ENCODE measurements at regions not wholly inside any gene's neighbourhood (a gene's known extent, or its start where the extent isn't known, plus 50 kb on each side); places are given as distances from the start of the nearest gene placed in this dataset.

- no peak overlapping the region for H3K4me3 ChIP-seq (replicated peaks in 1 of 3)
Observed at GRCh38 chr3:63064209-63064755, 189.1 kb upstream of the CADPS start.

GRCh38 chr3:63067999-63068645, 192.9 kb upstream of the CADPS start:
- intact Hi-C loops (cut with DNase I) = no loop called here
- DNase-seq = peak; percentile 4 to 33
- Histone ChIP-seq H3K36me3 (no peaks in the 10 kb centered on the region), H3K4me1 (no peaks in the 10 kb centered on the region), H3K9me3 (no peaks in the 10 kb centered on the region), H3K4me3 (replicated peaks in 1 of 3) (no peak overlapping the region), H3K27ac (no peak overlapping the region), H3K27me3 (peaks cover 2% of the 10 kb centered on the region)
- TF ChIP-seq CTCF (IDR thresholded peaks at IDR 0.05) = no peak
- no peak for TF ChIP-seq POLR2A (IDR thresholded peaks at IDR 0.05)
- WGBS, 2 donors = 24 to 37% methylated on average over 3 of the region's 3 CpGs

More at GRCh38 chr3:63064209-63064755, 189.1 kb upstream of the CADPS start:
- Histone ChIP-seq H3K9me3 (no peaks in the 10 kb centered on the region), H3K27me3 (no peaks in the 10 kb centered on the region), H3K36me3 (no peaks in the 10 kb centered on the region), H3K27ac (no peak overlapping the region), H3K4me1 (no peaks in the 10 kb centered on the region)
- WGBS, 2 donors = 69% methylated on average over 1 of the region's 1 CpG
- intact Hi-C loops (cut with DNase I) = no loop called here
- no peak for DNase-seq
- TF ChIP-seq POLR2A (IDR thresholded peaks at IDR 0.05) = no peak
- TF ChIP-seq CTCF (IDR thresholded peaks at IDR 0.05) = no peak

GRCh38 chr3:63069806-63070475, 194.7 kb upstream of the CADPS start:
- no peak for DNase-seq
- Histone ChIP-seq H3K4me3 (replicated peaks in 1 of 3) (no peak overlapping the region), H3K4me1 (no peaks in the 10 kb centered on the region), H3K36me3 (no peaks in the 10 kb centered on the region), H3K27me3 (peaks cover 3% of the 10 kb centered on the region), H3K27ac (no peak overlapping the region), H3K9me3 (no peaks in the 10 kb centered on the region)
- TF ChIP-seq CTCF (IDR thresholded peaks at IDR 0.05) (no peak), POLR2A (IDR thresholded peaks at IDR 0.05) (no peak)
- intact Hi-C loops (cut with DNase I) = no loop called here
- WGBS, 2 donors = 44 to 48% methylated on average over 3 of the region's 3 CpGs

GRCh38 chr3:63070476-63070810, 195.2 kb upstream of the CADPS start:
- no peak for DNase-seq
- WGBS, 2 donors = 83 to 91% methylated on average over 1 of the region's 1 CpG
- no peak overlapping the region for H3K27ac ChIP-seq
- no peaks in the 10 kb centered on the region for H3K36me3 ChIP-seq
- H3K9me3 ChIP-seq = no peaks in the 10 kb centered on the region
- no peak overlapping the region for H3K4me3 ChIP-seq (replicated peaks in 1 of 3)
- peaks cover 3% of the 10 kb centered on the region for H3K27me3 ChIP-seq
- no peaks in the 10 kb centered on the region for H3K4me1 ChIP-seq
- no peak for TF ChIP-seq POLR2A (IDR thresholded peaks at IDR 0.05)
- intact Hi-C loops (cut with DNase I) = no loop called here

GRCh38 chr3:63076357-63076756, 201.1 kb upstream of the CADPS start:
- no peaks in the 10 kb centered on the region for H3K4me1 ChIP-seq
- DNase-seq = no peak
- intact Hi-C loops (cut with DNase I) = no loop called here
- TF ChIP-seq CTCF (IDR thresholded peaks at IDR 0.05) (no peak), POLR2A (IDR thresholded peaks at IDR 0.05) (no peak)
- H3K27me3 ChIP-seq = peaks cover 3% of the 10 kb centered on the region
- no peak overlapping the region for H3K4me3 ChIP-seq (replicated peaks in 1 of 3)
- H3K36me3 ChIP-seq = no peaks in the 10 kb centered on the region
- WGBS, 2 donors = 44 to 59% methylated on average over 2 of the region's 2 CpGs
- H3K9me3 ChIP-seq = no peaks in the 10 kb centered on the region
- H3K27ac ChIP-seq = no peak overlapping the region
